GM23338 (cell line): ENCODE measurements at regions not wholly inside any gene's neighbourhood (a gene's known extent, or its start where the extent isn't known, plus 50 kb on each side); places are given as distances from the start of the nearest gene placed in this dataset.

Experiments
- ATAC-seq: fragments of 200-7000 bp; cut with Tn5 transposase; 3 replicates; pipeline ENCODE4 v1.9.1; 2020
- DNase-seq: peaks from one replicate; pipeline ENCODE4 v3.0.0-alpha.2; 2015; ENCODE audit warnings: low spot score
- H2AFZ ChIP-seq: fragments of 200-600 bp; sonication (generic); 2 replicates; pipeline ENCODE4 v1.8.0; 2016; ENCODE audit warnings: antibody characterized with exemption, mild to moderate bottlenecking, moderate library complexity
- H3F3A ChIP-seq: fragments of 200-600 bp; sonication (generic); replicated peaks from 2 replicates; pipeline ENCODE4 v1.8.0; 2017; ENCODE audit warnings: antibody characterized with exemption, mixed run types, low read depth
- H3K27ac ChIP-seq: fragments of 200-600 bp; sonication (generic); 2 replicates; pipeline ENCODE4 v1.6.1; 2016; ENCODE audit warnings: low read depth
- H3K27me3 ChIP-seq: fragments of 200-600 bp; sonication (generic); 2 replicates; pipeline ENCODE4 v1.8.0; 2016; ENCODE audit warnings: mild to moderate bottlenecking, mixed run types, moderate library complexity; ENCODE audit not compliant: insufficient read depth
- H3K36me3 ChIP-seq: fragments of 200-600 bp; sonication (generic); 2 replicates; pipeline ENCODE4 v1.8.0; 2016; ENCODE audit warnings: mild to moderate bottlenecking; ENCODE audit not compliant: insufficient read depth
- H3K4me1 ChIP-seq: fragments of 200-600 bp; sonication (generic); 2 replicates; pipeline ENCODE4 v1.8.0; 2016; ENCODE audit warnings: mild to moderate bottlenecking, moderate library complexity; ENCODE audit not compliant: insufficient read depth
- H3K4me2 ChIP-seq: fragments of 200-600 bp; sonication (generic); 2 replicates; pipeline ENCODE4 v1.7.1; 2017; ENCODE audit warnings: mixed run types
- H3K4me3 ChIP-seq: fragments of 200-600 bp; sonication (generic); 2 replicates; pipeline ENCODE4 v1.6.1; 2016; ENCODE audit warnings: mixed run types
- H3K79me2 ChIP-seq: fragments of 200-600 bp; sonication (generic); replicated peaks from 2 replicates; pipeline ENCODE4 v1.8.0; 2017; ENCODE audit warnings: mild to moderate bottlenecking; ENCODE audit not compliant: insufficient read depth
- H3K9me2 ChIP-seq: fragments of 200-600 bp; sonication (generic); 2 replicates; pipeline ENCODE4 v1.8.0; 2017; ENCODE audit not compliant: insufficient read depth
- H4K20me1 ChIP-seq: fragments of 200-600 bp; sonication (generic); replicated peaks from 2 replicates; pipeline ENCODE4 v1.8.0; 2017; ENCODE audit warnings: mild to moderate bottlenecking; ENCODE audit not compliant: insufficient read depth
- H3K27ac Mint-ChIP-seq: 2 replicates; pipeline ENCODE4 v1.8.0; 2020; ENCODE audit warnings: inconsistent platforms, mild to moderate bottlenecking, moderate library complexity, mixed read lengths
- H3K27me3 Mint-ChIP-seq: 3 replicates; pipeline ENCODE4 v1.8.0; 2022; ENCODE audit warnings: low read depth, mild to moderate bottlenecking, moderate library complexity, mixed read lengths, inconsistent platforms; ENCODE audit not compliant: insufficient read depth, poor library complexity
- H3K36me3 Mint-ChIP-seq: 3 replicates; pipeline ENCODE4 v1.8.0; 2021; ENCODE audit warnings: low read depth, mild to moderate bottlenecking, inconsistent platforms, moderate library complexity, mixed read lengths
- H3K4me1 Mint-ChIP-seq: 3 replicates; pipeline ENCODE4 v1.8.0; 2020; ENCODE audit warnings: mild to moderate bottlenecking, inconsistent platforms, mixed read lengths
- H3K4me3 Mint-ChIP-seq: 3 replicates; pipeline ENCODE4 v1.8.0; 2021; ENCODE audit warnings: moderate library complexity, mild to moderate bottlenecking, inconsistent platforms, mixed read lengths
- H3K9me3 Mint-ChIP-seq: 3 replicates; pipeline ENCODE4 v1.8.0; 2020; ENCODE audit warnings: moderate library complexity, mild to moderate bottlenecking, inconsistent platforms, mixed read lengths
- CREB1 ChIP-seq: fragments of 250-450 bp; sonication (Bioruptor Pico); IDR thresholded peaks from 2 replicates; pipeline ENCODE4 v1.5.0; 2020; ENCODE audit warnings: low read depth, mild to moderate bottlenecking, moderate library complexity
- ETS1 ChIP-seq: IDR thresholded peaks from 2 replicates; pipeline ENCODE4 v1.6.1; 2016; ENCODE audit warnings: antibody characterized with exemption
- EZH2 ChIP-seq: fragments of 200-600 bp; sonication (generic); IDR thresholded peaks from one replicate; pipeline ENCODE4 v1.8.0; 2017; ENCODE audit warnings: antibody characterized with exemption, mild to moderate bottlenecking, low read depth; ENCODE audit not compliant: unreplicated experiment
- EZH2phosphoT487 ChIP-seq: fragments of 200-600 bp; sonication (generic); IDR thresholded peaks from one replicate; pipeline ENCODE4 v1.8.1; 2018; ENCODE audit warnings: antibody characterized with exemption; ENCODE audit not compliant: unreplicated experiment
- JUNB ChIP-seq: IDR thresholded peaks from one replicate; pipeline ENCODE4 v1.6.1; 2016; ENCODE audit warnings: antibody characterized with exemption; ENCODE audit not compliant: unreplicated experiment
- NANOG ChIP-seq: IDR thresholded peaks from 2 replicates; pipeline ENCODE4 v1.6.1; 2016; ENCODE audit warnings: antibody characterized with exemption, borderline replicate concordance
- POLR2AphosphoS5 ChIP-seq: IDR thresholded peaks from 2 replicates; pipeline ENCODE4 v1.6.1; 2016; ENCODE audit warnings: antibody characterized with exemption, low read depth
- STAT1 ChIP-seq: IDR thresholded peaks from one replicate; pipeline ENCODE4 v1.6.1; 2016; ENCODE audit warnings: antibody characterized with exemption; ENCODE audit not compliant: unreplicated experiment
- ZNF114 ChIP-seq: fragments of 250-450 bp; sonication (Bioruptor Pico); IDR thresholded peaks from 2 replicates; pipeline ENCODE4 v1.5.0; 2020; ENCODE audit warnings: mild to moderate bottlenecking, moderate library complexity
- TF ChIP-seq, protein P1 (sequence below): IDR thresholded peaks from one replicate; pipeline ENCODE4 v1.6.1; 2018; ENCODE audit warnings: antibody characterized with exemption; ENCODE audit not compliant: unreplicated experiment
- TF ChIP-seq, protein P2 (sequence below): fragments of 250-450 bp; sonication (Bioruptor Pico); IDR thresholded peaks from 2 replicates; pipeline ENCODE4 v1.5.0; 2020; ENCODE audit warnings: mild to moderate bottlenecking, moderate library complexity

- Histone ChIP-seq H3K36me3 (no peaks in the 10 kb centered on the region), H3K9me2 (no peaks in the 10 kb centered on the region), H2AFZ (peak overlapping the region; percentile 76; the same call in 1 of the 2 replicates), H4K20me1 (no peaks in the 10 kb centered on the region), H3K4me2 (no peak overlapping the region), H3F3A (no peaks in the 10 kb centered on the region), H3K4me3 (no peak overlapping the region), H3K27me3 (no peaks in the 10 kb centered on the region), H3K79me2 (no peaks in the 10 kb centered on the region), H3K27ac (no peak overlapping the region), H3K4me1 (no peaks in the 10 kb centered on the region)
- no peak overlapping the region for H3K4me3 Mint-ChIP-seq
- no peaks in the 10 kb centered on the region for H3K4me1 Mint-ChIP-seq
- no peaks in the 10 kb centered on the region for H3K9me3 Mint-ChIP-seq
- H3K27ac Mint-ChIP-seq = no peak overlapping the region
- TF ChIP-seq POLR2AphosphoS5 (no peak), CREB1 (no peak), ZNF114 (no peak)
- TF ChIP-seq, protein P1, sequence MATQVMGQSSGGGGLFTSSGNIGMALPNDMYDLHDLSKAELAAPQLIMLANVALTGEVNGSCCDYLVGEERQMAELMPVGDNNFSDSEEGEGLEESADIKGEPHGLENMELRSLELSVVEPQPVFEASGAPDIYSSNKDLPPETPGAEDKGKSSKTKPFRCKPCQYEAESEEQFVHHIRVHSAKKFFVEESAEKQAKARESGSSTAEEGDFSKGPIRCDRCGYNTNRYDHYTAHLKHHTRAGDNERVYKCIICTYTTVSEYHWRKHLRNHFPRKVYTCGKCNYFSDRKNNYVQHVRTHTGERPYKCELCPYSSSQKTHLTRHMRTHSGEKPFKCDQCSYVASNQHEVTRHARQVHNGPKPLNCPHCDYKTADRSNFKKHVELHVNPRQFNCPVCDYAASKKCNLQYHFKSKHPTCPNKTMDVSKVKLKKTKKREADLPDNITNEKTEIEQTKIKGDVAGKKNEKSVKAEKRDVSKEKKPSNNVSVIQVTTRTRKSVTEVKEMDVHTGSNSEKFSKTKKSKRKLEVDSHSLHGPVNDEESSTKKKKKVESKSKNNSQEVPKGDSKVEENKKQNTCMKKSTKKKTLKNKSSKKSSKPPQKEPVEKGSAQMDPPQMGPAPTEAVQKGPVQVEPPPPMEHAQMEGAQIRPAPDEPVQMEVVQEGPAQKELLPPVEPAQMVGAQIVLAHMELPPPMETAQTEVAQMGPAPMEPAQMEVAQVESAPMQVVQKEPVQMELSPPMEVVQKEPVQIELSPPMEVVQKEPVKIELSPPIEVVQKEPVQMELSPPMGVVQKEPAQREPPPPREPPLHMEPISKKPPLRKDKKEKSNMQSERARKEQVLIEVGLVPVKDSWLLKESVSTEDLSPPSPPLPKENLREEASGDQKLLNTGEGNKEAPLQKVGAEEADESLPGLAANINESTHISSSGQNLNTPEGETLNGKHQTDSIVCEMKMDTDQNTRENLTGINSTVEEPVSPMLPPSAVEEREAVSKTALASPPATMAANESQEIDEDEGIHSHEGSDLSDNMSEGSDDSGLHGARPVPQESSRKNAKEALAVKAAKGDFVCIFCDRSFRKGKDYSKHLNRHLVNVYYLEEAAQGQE = no peak
- no peak for DNase-seq
- H3K27me3 Mint-ChIP-seq = peaks cover 16% of the 10 kb centered on the region
- no peak for ATAC-seq
- H3K36me3 Mint-ChIP-seq = no peaks in the 10 kb centered on the region
These were observed 72.4 kb downstream of the CTSL start for GRCh38 chr9:87798261-87798833.

DNA sequence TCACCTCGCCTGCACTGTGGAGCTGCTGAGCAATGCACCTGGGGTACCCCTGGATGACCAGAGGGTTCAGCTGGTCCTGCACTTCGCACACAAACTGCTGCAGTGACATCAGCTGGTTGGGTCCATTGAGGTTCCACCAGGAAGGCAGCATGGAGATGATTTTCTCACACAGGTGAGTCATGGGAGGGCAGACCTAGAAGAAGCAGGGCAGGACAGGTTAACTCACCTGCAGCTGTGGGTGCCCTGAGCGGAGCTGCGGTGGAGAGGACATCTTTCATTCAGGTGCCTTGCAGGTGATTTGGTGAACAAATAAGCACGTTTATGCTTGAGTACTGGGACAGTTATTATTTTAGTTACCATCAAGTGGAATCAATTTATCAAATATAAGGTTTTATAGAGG, 73.6 kb downstream of the CTSL start:
- no peak overlapping the region for H3K27ac ChIP-seq
- no peak overlapping the region for H3K4me3 Mint-ChIP-seq
- no peaks in the 10 kb centered on the region for H3K9me2 ChIP-seq
- H3K27me3 ChIP-seq = no peaks in the 10 kb centered on the region
- DNase-seq = no peak
- H3F3A ChIP-seq = no peaks in the 10 kb centered on the region
- H3K36me3 ChIP-seq = no peaks in the 10 kb centered on the region
- H3K79me2 ChIP-seq = no peaks in the 10 kb centered on the region
- H3K36me3 Mint-ChIP-seq = no peaks in the 10 kb centered on the region; the same call in 2 of the 3 replicates
- H3K4me2 ChIP-seq = no peak overlapping the region
- H3K4me3 ChIP-seq = no peak overlapping the region
- H4K20me1 ChIP-seq = no peaks in the 10 kb centered on the region
- no peaks in the 10 kb centered on the region for H3K9me3 Mint-ChIP-seq
- peaks cover 16% of the 10 kb centered on the region for H3K27me3 Mint-ChIP-seq
- H2AFZ ChIP-seq = no peak overlapping the region
- H3K4me1 Mint-ChIP-seq = no peaks in the 10 kb centered on the region
- H3K4me1 ChIP-seq = no peaks in the 10 kb centered on the region
- no peak overlapping the region for H3K27ac Mint-ChIP-seq
- no peak for ATAC-seq
- TF ChIP-seq, protein P2, sequence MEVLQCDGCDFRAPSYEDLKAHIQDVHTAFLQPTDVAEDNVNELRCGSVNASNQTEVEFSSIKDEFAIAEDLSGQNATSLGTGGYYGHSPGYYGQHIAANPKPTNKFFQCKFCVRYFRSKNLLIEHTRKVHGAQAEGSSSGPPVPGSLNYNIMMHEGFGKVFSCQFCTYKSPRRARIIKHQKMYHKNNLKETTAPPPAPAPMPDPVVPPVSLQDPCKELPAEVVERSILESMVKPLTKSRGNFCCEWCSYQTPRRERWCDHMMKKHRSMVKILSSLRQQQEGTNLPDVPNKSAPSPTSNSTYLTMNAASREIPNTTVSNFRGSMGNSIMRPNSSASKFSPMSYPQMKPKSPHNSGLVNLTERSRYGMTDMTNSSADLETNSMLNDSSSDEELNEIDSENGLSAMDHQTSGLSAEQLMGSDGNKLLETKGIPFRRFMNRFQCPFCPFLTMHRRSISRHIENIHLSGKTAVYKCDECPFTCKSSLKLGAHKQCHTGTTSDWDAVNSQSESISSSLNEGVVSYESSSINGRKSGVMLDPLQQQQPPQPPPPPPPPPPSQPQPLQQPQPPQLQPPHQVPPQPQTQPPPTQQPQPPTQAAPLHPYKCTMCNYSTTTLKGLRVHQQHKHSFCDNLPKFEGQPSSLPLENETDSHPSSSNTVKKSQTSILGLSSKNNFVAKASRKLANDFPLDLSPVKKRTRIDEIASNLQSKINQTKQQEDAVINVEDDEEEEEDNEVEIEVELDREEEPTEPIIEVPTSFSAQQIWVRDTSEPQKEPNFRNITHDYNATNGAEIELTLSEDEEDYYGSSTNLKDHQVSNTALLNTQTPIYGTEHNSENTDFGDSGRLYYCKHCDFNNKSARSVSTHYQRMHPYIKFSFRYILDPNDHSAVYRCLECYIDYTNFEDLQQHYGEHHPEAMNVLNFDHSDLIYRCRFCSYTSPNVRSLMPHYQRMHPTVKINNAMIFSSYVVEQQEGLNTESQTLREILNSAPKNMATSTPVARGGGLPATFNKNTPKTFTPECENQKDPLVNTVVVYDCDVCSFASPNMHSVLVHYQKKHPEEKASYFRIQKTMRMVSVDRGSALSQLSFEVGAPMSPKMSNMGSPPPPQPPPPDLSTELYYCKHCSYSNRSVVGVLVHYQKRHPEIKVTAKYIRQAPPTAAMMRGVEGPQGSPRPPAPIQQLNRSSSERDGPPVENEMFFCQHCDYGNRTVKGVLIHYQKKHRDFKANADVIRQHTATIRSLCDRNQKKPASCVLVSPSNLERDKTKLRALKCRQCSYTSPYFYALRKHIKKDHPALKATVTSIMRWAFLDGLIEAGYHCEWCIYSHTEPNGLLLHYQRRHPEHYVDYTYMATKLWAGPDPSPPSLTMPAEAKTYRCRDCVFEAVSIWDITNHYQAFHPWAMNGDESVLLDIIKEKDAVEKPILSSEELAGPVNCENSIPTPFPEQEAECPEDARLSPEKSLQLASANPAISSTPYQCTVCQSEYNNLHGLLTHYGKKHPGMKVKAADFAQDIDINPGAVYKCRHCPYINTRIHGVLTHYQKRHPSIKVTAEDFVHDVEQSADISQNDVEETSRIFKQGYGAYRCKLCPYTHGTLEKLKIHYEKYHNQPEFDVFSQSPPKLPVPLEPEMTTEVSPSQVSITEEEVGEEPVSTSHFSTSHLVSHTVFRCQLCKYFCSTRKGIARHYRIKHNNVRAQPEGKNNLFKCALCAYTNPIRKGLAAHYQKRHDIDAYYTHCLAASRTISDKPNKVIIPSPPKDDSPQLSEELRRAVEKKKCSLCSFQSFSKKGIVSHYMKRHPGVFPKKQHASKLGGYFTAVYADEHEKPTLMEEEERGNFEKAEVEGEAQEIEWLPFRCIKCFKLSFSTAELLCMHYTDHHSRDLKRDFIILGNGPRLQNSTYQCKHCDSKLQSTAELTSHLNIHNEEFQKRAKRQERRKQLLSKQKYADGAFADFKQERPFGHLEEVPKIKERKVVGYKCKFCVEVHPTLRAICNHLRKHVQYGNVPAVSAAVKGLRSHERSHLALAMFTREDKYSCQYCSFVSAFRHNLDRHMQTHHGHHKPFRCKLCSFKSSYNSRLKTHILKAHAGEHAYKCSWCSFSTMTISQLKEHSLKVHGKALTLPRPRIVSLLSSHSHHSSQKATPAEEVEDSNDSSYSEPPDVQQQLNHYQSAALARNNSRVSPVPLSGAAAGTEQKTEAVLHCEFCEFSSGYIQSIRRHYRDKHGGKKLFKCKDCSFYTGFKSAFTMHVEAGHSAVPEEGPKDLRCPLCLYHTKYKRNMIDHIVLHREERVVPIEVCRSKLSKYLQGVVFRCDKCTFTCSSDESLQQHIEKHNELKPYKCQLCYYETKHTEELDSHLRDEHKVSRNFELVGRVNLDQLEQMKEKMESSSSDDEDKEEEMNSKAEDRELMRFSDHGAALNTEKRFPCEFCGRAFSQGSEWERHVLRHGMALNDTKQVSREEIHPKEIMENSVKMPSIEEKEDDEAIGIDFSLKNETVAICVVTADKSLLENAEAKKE (CRISPR knock-in tag) = no peak
- no peak for TF ChIP-seq JUNB
- no peak for TF ChIP-seq EZH2phosphoT487
- TF ChIP-seq POLR2AphosphoS5 = no peak
- no peak for TF ChIP-seq EZH2
- TF ChIP-seq ZNF114 = no peak
- TF ChIP-seq NANOG = no peak
- no peak for TF ChIP-seq ETS1
- TF ChIP-seq STAT1 = no peak
